ENCODE measurements at regions not wholly inside any gene's neighbourhood (a gene's known extent, or its start where the extent isn't known, plus 50 kb on each side); places are given as distances from the start of the nearest gene placed in this dataset.
A peak's percentile ranks its signal among the peaks of the same experiment; 100 is the strongest.

GRCh38 chr22:47420211-47420610 lies 657.8 kb downstream of the TBC1D22A start:
- no peak overlapping the region for H3K9ac ChIP-seq (ENCODE audit: low read length)
- DNase-seq: no peak
- no peaks in the 10 kb centered on the region for H3K4me1 ChIP-seq (ENCODE audit: low read length)
- no peaks in the 10 kb centered on the region for H3K9me2 ChIP-seq (replicated peaks; ENCODE audit: insufficient read depth, low read length)
- no peaks in the 10 kb centered on the region for H3K9me3 ChIP-seq (replicated peaks; ENCODE audit: insufficient read depth, low read length)
- no peaks in the 10 kb centered on the region for H4K20me1 ChIP-seq (ENCODE audit: insufficient read depth, low read length)
- no peak overlapping the region for H2AFZ ChIP-seq (ENCODE audit: low read length)
- H3K79me2 ChIP-seq (ENCODE audit: low read length): no peaks in the 10 kb centered on the region
- no peak overlapping the region for H3K4me3 ChIP-seq (ENCODE audit: low read length)
- no peaks in the 10 kb centered on the region for H3K36me3 ChIP-seq (replicated peaks; ENCODE audit: insufficient read depth, low read length)
- no peaks in the 10 kb centered on the region for H3F3A ChIP-seq (ENCODE audit: insufficient read depth, low read length)
- no peak overlapping the region for H3K4me2 ChIP-seq (ENCODE audit: low read depth, low read length)
- no peaks in the 10 kb centered on the region; the same call in 1 of the 2 replicates for H3K27me3 ChIP-seq (replicated peaks; ENCODE audit: insufficient read depth, low read length)
- no peak overlapping the region for H3K27ac ChIP-seq (ENCODE audit: low read length)
- TF ChIP-seq CTCF (IDR thresholded peaks at IDR 0.05; ENCODE audit: low read length) (no peak), EZH2phosphoT487 (IDR thresholded peaks at IDR 0.05; ENCODE audit: low read length) (no peak), EZH2 (optimal IDR thresholded peaks at IDR 0.05; ENCODE audit: low read depth, low read length) (no peak)

DNA sequence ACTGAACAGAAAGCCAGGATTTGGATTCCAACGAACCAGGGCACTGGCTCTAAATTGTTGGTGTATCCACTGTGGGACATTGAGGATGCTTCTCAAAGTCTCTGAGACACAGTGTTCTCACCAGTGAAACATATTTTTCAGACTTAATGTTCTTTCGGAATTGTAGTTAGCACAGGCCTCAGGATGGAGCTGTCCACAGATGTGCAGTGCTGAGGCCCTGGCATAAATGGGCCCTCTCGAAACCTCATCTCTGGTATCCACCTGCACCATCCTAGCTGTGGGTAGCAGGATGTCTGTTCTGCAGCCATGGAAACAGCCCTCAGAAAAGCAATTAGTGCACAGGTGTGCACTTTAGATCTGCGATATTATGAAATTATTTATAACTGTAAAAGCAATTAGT lies 656.8 kb downstream of the TBC1D22A start:
- TF ChIP-seq EZH2 (optimal IDR thresholded peaks at IDR 0.05; ENCODE audit: low read depth, low read length) (no peak), EZH2phosphoT487 (IDR thresholded peaks at IDR 0.05; ENCODE audit: low read length) (no peak), CTCF (IDR thresholded peaks at IDR 0.05; ENCODE audit: low read length) (no peak)
- DNase-seq: peak; percentile 28
- Histone ChIP-seq H3K36me3 (replicated peaks; ENCODE audit: insufficient read depth, low read length) (no peaks in the 10 kb centered on the region), H3K27ac (ENCODE audit: low read length) (no peak overlapping the region), H3K9ac (ENCODE audit: low read length) (no peak overlapping the region), H3K4me1 (ENCODE audit: low read length) (no peaks in the 10 kb centered on the region), H3K9me3 (replicated peaks; ENCODE audit: insufficient read depth, low read length) (no peaks in the 10 kb centered on the region), H2AFZ (ENCODE audit: low read length) (no peak overlapping the region), H3K4me2 (ENCODE audit: low read depth, low read length) (no peak overlapping the region), H3K27me3 (replicated peaks; ENCODE audit: insufficient read depth, low read length) (no peaks in the 10 kb centered on the region; the same call in 1 of the 2 replicates), H4K20me1 (ENCODE audit: insufficient read depth, low read length) (no peaks in the 10 kb centered on the region), H3K4me3 (ENCODE audit: low read length) (no peak overlapping the region), H3F3A (ENCODE audit: insufficient read depth, low read length) (no peaks in the 10 kb centered on the region), H3K79me2 (ENCODE audit: low read length) (no peaks in the 10 kb centered on the region), H3K9me2 (replicated peaks; ENCODE audit: insufficient read depth, low read length) (no peaks in the 10 kb centered on the region)

DNA sequence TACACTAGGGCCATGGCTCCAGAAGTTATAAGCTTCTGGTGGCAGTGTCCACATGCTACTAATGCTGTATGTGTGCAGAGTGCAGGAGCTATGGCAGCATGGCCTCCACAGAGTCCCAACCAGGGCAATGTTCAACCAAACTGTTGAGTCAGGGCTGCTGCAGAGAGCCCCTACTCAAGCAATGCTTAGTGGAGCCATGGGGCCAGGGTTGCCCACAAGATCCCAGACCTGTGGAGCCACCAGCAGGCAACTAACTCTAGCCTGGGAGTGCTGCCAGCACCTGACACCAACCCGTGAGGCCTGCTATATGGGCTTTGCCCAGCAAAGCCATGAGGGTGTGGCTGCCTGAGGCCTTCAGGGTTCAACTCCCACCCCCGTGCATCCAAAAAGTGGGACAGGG lies 655.2 kb downstream of the TBC1D22A start:
- no peaks in the 10 kb centered on the region for H3K9me3 ChIP-seq (replicated peaks; ENCODE audit: insufficient read depth, low read length)
- no peak overlapping the region for H3K27ac ChIP-seq (ENCODE audit: low read length)
- no peak for DNase-seq
- no peaks in the 10 kb centered on the region; the same call in 1 of the 2 replicates for H3K27me3 ChIP-seq (replicated peaks; ENCODE audit: insufficient read depth, low read length)
- no peak overlapping the region for H3K4me3 ChIP-seq (ENCODE audit: low read length)
- no peaks in the 10 kb centered on the region for H3F3A ChIP-seq (ENCODE audit: insufficient read depth, low read length)
- no peaks in the 10 kb centered on the region for H3K4me1 ChIP-seq (ENCODE audit: low read length)
- no peaks in the 10 kb centered on the region for H3K79me2 ChIP-seq (ENCODE audit: low read length)
- no peak overlapping the region for H3K9ac ChIP-seq (ENCODE audit: low read length)
- no peak overlapping the region for H2AFZ ChIP-seq (ENCODE audit: low read length)
- no peaks in the 10 kb centered on the region for H3K9me2 ChIP-seq (replicated peaks; ENCODE audit: insufficient read depth, low read length)
- TF ChIP-seq EZH2 (optimal IDR thresholded peaks at IDR 0.05; ENCODE audit: low read depth, low read length): no peak
- TF ChIP-seq CTCF (IDR thresholded peaks at IDR 0.05; ENCODE audit: low read length): no peak
- TF ChIP-seq EZH2phosphoT487 (IDR thresholded peaks at IDR 0.05; ENCODE audit: low read length): no peak
- H3K4me2 ChIP-seq (ENCODE audit: low read depth, low read length): no peak overlapping the region
- H4K20me1 ChIP-seq (ENCODE audit: insufficient read depth, low read length): no peaks in the 10 kb centered on the region
- no peaks in the 10 kb centered on the region for H3K36me3 ChIP-seq (replicated peaks; ENCODE audit: insufficient read depth, low read length)

Measured in MM.1S (cell line).